GM12864 (cell line): ENCODE measurements at regions not wholly inside any gene's neighbourhood (a gene's known extent, or its start where the extent isn't known, plus 50 kb on each side); places are given as distances from the start of the nearest gene placed in this dataset.

ENCODE experiments used
- DNase-seq: peaks from one replicate; pipeline ENCODE4 v3.0.0-alpha.2; 2011; ENCODE audit warnings: low read depth
- H3K4me3 ChIP-seq: 2 replicates; pipeline ENCODE4 v1.5.1; 2011; ENCODE audit warnings: mild to moderate bottlenecking, low read depth, low read length, control low read depth
- CTCF ChIP-seq: IDR thresholded peaks from 2 replicates; pipeline ENCODE4 v1.5.1; 2011; ENCODE audit warnings: low read depth, mild to moderate bottlenecking, moderate library complexity, low read length, control low read depth, inconsistent platforms; ENCODE audit errors: missing control alignments

DNA sequence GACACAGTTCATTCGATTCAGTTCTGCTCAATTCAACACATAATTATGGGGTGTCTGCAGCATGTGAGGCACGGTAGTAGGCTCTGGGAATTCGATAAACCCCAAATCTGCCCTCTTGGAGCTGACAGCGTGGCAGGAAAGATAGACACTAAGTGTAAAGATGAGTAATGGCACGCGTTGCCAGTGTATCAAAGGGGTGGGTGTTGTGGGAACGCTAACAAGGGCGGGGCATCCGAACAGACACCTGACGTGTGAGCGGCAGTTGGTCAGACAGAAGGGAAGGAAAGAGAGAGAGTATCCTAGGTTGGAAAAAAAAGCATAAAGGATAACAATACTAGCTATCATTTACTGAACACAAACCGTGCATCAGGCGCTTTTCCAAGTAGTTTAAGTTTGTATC, 125.7 kb upstream of the HAAO start:
- H3K4me3 ChIP-seq: no peak overlapping the region
- no peak for TF ChIP-seq CTCF
- no peak for DNase-seq

DNA sequence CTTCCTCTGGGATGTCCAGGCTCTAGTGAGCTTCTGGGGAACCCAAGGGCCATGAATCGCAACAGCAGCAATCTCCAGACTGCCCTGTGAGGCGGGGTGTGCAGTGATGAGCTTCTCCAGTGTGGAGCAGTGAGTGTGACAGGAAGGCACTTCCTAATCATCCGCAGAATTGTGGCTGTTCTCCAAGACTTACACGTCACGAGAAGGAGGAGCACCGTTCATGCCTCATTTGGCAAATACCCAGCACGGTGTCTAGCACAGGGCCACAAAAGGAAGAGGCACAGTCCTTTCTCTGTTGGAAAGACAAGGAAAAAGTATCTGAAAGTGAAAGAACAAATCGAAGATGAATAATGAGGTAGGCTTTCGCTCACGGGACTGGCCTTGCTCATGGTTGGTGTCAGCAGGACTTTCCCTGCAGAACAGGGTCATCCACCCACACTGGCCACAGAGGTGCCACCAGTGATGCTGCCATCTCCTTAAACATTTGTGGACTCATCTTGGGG, 125.1 kb upstream of the HAAO start:
- TF ChIP-seq CTCF: no peak
- DNase-seq: no peak
- no peak overlapping the region for H3K4me3 ChIP-seq

DNA sequence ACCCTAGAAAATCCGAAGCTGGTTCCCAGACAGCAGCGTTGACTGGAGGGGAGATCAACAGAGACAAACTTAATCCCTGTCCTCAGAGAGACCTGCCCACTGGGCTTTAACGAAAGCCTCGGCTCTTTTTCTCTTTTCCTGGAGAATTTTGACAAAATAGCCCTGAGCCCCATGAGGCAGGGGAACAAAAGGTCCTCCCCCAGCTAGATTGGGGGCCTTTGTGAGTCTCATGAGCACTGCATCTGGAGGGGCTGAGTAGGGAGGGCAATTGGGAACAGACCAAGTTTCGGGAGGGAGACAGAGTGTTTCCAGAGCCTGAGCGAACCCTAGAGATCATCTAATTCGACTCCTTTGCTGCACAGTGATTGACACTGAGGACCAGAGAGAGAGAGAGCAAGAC, 123.9 kb upstream of the HAAO start:
- H3K4me3 ChIP-seq: no peak overlapping the region
- DNase-seq: no peak
- no peak for TF ChIP-seq CTCF

- DNase-seq: no peak
- no peak overlapping the region for H3K4me3 ChIP-seq
- no peak for TF ChIP-seq CTCF
Observed at GRCh38 chr2:42914860-42915259, 122.5 kb upstream of the HAAO start.

- no peak for TF ChIP-seq CTCF
- DNase-seq: no peak
- H3K4me3 ChIP-seq: no peak overlapping the region
Observed at GRCh38 chr2:42914314-42914713, 121.9 kb upstream of the HAAO start.

DNA sequence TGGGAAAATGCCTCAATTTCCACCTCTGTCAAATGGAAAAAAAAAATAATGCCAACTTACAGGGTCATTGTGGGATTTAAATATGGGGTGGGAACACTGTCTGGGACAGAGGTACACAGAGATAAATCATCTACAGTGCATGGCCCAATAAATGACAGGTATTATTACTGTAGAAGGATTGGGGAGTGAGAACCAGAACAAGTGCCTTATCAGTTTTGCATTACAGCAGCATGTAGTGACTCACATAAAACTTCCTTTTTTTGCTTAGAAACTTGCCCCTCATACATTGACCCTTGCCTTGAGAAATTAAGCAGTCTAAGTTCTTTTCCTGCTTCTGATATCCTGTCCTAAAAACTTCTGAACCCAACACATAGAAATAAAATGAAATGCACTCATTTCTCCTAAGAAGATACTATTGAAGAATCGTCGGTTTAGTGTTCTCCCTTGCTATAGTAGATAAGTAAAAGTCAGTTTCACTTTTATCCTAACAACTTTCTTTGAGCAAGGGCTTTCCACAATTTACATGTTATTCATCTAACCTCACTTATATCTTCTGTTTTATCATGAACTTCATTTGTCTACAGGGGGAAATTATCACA, 121.0 kb upstream of the HAAO start:
- TF ChIP-seq CTCF: no peak
- DNase-seq: no peak
- no peak overlapping the region for H3K4me3 ChIP-seq
